GM12875 (cell line): ENCODE measurements at regions not wholly inside any gene's neighbourhood (a gene's known extent, or its start where the extent isn't known, plus 50 kb on each side); places are given as distances from the start of the nearest gene placed in this dataset.

Experiments
- H3K4me3 ChIP-seq: one replicate; pipeline ENCODE4 v1.5.1; 2011; ENCODE audit warnings: low read depth, low read length, control low read depth
- CTCF ChIP-seq: IDR thresholded peaks from 2 replicates; pipeline ENCODE4 v1.5.1; 2011; ENCODE audit warnings: low read depth, mild to moderate bottlenecking, control low read depth, inconsistent platforms, low read length, moderate library complexity, borderline replicate concordance; ENCODE audit not compliant: insufficient read depth

- H3K4me3 ChIP-seq = no peak overlapping the region
- no peak for TF ChIP-seq CTCF
Observed at GRCh38 chr18:47682876-47683275, 247.6 kb downstream of the SMAD2 start.

GRCh38 chr18:47680488-47680887 lies 250.0 kb downstream of the SMAD2 start:
- TF ChIP-seq CTCF = no peak
- no peak overlapping the region for H3K4me3 ChIP-seq

GRCh38 chr18:47679864-47680263 lies 250.6 kb downstream of the SMAD2 start:
- no peak overlapping the region for H3K4me3 ChIP-seq
- no peak for TF ChIP-seq CTCF

- TF ChIP-seq CTCF = no peak
- no peak overlapping the region for H3K4me3 ChIP-seq
Observed at GRCh38 chr18:47677952-47678351, 252.5 kb downstream of the SMAD2 start.

GRCh38 chr18:47669815-47670214 lies 260.6 kb downstream of the SMAD2 start:
- TF ChIP-seq CTCF = no peak

GRCh38 chr18:47658498-47658897 lies 272.0 kb downstream of the SMAD2 start:
- no peak overlapping the region for H3K4me3 ChIP-seq
- no peak for TF ChIP-seq CTCF

More at GRCh38 chr18:47669815-47670214, 260.6 kb downstream of the SMAD2 start:
- no peak overlapping the region for H3K4me3 ChIP-seq

- H3K4me3 ChIP-seq = no peak overlapping the region
- TF ChIP-seq CTCF = no peak
Observed at GRCh38 chr18:47654988-47655387, 275.5 kb downstream of the SMAD2 start.
